ENCODE measurements at regions not wholly inside any gene's neighbourhood (a gene's known extent, or its start where the extent isn't known, plus 50 kb on each side); places are given as distances from the start of the nearest gene placed in this dataset.
"Not testable (repeated sequence)": the region's sequence is repeated elsewhere in the genome, so short reads cannot be mapped to it uniquely, and the experiment has no call there.

DNA sequence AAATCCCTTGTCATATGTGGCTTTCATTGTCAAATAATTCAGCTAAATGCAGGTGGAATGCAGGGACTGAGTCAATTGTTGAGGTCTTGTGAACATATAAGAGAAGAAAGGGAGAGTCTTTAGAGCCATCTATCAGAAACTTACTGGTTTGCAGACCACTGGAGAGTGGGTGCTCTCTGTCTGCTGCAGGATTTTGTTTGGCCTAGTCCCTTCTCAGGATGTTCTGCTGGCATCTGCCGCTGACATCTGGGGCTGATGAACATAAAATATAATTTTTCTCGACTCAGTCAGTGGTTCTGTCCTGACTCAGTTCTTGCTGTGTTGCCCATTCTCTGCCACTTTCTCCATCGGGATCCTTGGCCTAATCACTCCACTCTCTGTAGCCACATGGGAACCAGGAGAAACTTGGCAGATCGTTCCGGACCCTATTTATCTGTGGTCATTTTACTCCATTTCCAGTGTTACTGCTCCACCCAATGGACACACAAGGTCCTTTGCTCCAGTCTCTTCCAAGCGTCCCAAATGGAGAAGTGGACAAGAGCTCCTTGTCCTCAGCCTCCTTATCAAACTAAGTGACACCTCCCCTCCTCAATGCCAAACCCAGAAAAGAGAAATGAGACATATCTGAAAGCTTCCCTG, 436.2 kb downstream of the FAT4 start:
- DNase-seq = peak; percentile 50

DNA sequence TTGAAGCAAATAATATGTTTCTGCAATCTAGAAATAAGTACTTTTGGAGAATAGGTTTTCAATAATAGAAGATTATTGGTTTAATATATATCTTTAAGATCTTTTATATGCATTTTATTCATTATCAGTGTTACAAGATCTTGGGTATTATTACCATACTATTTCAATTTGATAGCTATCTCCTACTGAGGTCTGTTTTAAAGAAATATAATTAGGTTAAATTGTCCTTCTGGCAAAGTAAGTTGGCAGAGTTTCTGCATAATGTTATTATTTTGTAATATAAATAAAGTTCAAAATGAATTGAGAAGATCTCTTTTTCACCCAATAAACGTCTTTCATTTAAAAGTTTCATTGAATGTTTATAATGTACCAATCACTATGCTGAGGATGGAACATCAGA, 443.7 kb downstream of the FAT4 start:
- DNase-seq = no peak

DNA sequence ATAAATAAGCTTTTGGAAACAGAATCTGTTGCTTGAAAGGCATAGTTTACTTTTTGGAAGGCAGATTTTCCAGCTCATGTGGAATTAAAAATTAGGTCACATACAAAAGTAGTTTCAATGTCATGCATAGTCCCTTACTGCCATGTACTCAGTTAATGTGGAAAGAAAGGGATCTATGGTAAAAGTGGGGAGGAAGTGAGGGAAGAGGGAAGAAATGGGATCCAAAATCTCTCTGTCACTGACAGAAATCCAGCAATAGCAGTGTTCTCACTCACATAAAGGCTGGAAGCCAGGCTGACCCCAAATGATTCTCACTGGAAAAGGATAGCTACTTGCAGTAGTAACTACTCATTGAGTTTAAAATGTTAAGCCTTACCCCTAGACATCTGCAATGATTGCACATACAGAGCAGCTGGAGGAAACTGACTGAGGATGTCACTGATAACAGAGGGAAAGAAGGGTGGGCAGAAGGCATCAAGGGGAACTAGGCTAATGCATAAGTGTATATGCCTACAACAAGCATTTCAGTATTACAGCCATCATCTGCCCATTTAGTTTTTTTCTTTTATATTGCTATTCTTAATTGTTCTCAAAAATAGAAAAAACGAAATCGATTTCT, 445.6 kb downstream of the FAT4 start:
- peak; percentile 6 for DNase-seq

DNA sequence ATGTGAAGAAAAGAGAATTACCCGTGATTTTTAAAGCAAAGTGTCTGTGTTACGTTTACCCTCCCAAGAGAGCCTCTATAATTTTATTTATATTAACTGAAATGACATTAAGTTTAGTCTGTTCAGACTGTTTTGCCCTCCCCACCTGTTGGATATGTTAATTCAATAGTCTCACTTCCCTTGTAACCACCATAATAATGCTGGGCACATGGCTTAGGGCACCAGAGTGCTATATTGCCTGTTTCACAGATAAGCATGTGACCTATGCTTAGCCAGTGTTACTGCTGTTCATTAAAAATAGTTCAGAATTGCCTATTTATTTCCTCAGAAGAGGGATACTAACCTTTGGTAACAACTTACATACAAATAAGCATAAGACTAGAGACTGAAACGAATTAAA, 446.2 kb downstream of the FAT4 start:
- no peak for DNase-seq

DNA sequence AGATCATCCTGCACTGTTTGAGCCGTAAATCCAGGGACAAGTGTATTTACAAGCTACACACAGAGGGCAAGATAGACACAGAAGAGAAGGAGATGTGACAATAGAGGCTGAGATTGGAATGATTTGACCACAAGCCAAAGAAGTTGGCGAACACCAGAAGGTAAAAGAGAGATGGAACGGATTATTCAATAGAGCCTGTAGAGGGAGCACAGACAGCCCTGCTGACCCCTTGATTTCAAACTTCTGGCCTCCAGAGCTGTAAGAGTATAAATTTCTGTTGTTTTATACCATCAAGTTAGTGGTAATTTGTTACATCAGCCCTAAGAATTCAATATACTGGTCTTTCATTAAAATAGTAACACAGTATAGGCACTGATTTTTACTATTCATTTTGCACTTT, 447.8 kb downstream of the FAT4 start:
- DNase-seq = no peak

DNA sequence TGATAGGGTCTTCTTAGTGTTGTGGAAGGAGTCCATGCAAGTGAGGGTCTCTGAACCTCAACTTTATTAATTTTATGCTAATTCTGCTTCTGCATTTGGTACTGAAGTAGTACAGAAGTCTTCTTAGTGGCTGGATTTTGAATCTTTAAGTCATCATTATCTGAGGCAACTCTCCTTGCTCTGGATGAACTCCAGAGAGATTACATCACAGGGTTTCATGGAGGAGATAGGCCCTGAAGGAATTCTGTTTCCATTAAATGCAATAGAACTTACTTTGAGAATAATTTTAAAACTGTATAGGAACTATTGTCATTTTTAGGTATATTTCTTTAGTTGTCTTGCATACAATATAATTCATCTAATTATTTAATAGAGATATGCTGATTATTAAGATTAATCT, 451.2 kb downstream of the FAT4 start:
- DNase-seq = no peak

DNA sequence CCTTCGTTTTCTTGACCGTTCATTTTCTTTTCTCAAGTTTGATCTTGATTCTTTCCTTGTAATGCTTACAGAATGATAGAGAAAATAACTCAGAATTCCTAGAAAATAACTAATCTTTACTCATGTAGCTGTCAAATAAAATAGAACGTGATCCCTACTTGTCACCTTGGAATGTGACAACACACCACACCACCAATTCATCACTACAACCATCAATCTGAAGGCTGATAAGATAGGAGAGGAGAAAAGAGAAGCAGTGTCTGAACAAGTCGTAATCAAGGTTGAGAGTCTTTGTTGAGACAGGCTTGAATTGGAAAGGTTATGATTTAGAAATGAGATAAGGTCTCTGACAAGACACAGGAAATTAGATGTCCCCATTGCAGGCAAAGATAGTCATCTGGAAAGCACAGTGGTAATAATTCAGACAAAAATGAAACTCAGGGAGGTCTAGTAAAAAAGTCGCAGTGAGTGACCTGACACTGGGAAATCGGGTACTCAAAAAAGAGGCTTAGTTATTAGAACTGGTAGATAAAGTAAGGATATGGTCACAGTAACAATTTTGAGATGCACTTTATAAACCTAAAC, 456.2 kb downstream of the FAT4 start:
- DNase-seq = no peak

DNA sequence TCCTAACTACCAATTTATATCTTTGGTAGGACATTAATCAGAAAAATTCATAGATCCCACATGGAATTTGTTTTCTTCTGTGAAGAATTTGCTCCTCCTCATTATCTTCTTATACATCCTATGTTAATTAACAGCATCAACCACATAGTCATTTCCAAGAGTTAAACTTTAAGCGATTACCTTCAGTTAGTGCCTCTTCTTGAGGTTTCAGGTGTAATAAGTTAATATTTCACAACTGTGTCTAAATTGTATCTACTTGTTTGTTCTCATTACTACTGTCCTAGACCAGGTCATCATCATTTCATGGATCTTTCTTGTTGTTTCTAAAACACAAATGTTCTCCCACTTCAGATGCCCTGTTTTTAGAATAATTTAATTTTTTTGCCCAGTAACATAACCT, 457.9 kb downstream of the FAT4 start:
- no peak for DNase-seq

DNA sequence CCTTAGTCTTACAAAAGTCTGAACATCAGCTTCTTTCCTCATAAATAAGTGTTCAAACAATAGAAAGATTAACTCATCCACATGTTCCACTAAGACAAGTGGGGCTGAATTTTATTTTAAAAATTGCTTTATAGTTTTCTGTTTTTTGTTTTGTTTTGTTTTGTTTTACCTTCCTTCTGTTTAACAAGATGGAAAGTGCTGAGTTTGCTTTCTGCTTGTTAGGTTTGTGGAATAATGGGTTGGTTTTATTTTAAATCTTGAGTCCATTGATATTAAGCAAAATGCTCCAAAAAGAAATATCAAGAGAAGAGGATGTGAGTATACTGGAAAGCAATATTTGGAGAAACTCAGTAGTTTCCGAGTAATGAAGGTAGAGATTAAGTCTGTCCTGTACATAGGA, 458.7 kb downstream of the FAT4 start:
- no peak for DNase-seq

DNA sequence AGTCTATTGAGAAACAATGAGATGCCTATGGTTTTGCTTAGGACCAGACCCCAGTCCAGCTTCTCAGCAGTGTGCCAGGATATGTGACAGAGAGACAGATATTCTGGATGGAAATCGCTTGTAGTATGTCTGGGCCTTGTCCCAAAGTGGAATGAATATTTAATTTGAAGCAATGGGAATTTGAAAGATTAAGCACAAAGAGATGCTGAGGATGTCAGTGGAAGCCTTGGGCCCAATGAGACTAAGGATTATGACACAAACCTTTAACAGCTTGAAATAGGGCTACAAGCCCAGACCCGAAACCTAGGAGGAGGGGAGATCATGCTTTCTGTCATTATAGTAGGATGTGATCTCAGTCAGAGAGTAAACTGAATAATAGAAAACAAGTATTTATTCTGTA, 459.2 kb downstream of the FAT4 start:
- DNase-seq = peak; percentile 4

DNA sequence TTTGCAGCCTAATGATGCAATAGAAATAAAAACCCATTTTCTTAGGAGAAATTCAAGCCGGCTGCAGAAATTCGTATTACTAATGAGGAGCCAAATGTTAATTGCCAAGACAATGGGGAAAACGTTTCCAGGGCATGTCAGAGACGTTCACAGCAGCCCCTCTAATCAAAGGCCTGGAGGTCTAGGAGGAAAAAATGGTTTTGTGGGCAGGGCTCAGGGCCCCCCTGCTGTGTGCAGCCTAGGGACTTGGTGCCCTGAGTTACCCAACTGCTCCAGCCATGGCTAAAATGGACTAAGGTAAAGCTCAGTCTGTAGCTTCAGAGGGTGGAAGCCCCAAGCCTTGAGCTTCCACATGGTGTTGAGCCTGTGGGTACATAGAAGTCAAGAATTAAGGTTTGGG, 461.4 kb downstream of the FAT4 start:
- DNase-seq = no peak

DNA sequence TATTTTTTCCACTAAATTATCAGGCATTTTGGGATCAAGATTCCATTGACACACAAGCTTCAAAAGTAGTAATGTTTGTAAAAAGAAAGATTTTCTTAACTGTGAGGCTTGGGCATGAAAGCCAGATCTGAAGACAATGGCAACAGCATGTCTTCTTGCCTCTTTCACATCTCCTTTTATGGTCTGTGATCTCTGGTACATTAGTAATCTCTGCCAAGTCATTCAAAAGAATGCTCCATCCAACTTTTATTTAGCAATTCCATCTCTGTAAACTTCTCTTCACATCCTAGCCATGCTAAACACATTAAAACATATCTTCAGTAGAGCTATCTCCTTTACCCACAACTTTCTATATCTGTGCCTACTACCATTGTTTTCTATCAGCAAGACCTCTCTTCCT, 465.4 kb downstream of the FAT4 start:
- no peak for DNase-seq

DNA sequence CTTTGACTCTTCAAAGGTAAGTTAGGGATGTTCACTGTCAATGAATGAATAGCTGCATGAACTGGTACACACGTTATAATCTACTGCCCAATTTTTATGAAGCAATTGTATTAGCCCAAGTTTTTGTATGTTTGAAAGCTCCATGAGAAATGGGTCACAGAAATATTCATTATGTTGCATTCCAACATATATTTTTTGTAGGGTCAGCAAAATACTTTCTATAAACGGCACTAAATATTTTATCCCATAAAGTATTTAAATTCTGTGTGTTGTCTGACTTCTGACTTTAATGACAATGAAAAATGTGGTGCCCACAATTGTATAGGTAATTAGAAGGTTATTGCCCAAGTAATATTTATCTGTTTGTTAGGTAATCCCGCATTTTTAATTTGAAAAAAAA, 466.0 kb downstream of the FAT4 start:
- DNase-seq = no peak

DNA sequence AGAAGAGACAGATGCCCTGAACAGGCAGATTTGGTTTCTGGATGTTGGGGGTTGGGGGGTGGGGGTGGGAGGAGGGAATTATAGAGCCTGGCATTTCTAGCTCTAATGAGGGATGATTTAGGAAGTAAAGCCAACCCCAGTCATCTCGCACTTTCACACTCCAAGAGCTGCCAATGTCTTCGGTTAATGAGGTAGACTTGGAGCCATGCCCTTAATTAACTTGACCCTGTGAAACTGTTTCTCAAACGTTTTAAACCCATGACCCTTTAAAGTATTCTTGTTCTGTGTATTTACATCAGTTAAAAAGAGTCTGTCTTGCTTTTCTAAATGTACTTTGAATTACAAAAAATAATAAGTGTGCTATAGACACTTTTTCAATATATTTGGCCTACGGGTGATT, 466.9 kb downstream of the FAT4 start:
- no peak for DNase-seq

DNA sequence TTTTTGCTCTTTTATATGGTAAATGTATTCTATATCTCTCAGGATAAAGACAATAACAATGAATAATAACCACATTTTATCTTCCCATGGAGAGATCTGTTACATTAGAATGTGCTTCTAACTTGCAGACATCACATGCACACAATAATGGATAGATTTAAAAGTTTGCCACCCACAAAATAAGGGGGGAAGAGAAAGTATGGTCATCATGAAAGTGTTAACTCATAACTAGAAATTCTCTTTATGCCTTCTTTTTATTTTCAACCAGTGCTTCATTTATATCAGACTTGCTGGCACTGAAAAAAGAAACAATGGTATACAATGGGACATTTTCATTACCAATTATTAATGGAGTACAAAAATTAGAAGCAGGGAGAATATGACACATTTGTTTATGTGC, 470.0 kb downstream of the FAT4 start:
- DNase-seq = no peak

DNA sequence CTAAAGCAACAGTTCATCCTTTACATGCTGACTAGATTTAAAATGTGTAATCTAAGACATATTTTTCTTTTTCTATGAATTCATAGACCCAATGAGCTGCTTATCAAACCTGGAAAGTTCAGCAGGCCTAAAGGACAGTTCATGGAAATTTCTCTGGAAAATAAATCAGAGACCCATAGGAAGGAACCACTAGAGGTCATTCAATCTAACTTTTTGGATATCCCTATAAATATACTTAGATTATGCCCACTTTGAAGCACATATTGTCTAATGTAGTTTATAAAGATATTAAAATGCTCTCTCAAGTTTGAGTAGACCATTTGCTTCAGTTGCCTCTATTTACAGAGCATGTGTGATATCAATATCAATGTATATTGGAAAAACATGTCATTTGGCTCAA, 473.0 kb downstream of the FAT4 start:
- no peak for DNase-seq

DNA sequence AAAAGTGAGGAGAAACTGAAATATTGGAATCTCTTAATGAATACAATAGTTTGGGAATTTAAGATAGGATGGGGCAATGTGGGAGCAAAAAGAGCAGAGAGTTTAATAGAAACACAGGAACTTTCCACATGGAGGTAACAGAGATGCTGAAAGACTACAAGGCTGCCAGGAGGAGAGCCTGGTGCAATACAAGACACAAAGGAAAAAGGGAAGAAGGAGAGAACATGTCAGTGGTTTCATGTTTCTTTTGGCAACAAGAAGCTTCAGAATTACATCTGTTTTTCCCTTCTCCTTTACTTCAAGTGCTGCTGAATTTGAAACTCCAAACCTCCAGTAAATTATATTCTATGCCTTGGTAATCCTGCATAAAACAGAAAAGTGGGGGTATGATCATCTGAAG, 474.3 kb downstream of the FAT4 start:
- peak; percentile 30 for DNase-seq

DNA sequence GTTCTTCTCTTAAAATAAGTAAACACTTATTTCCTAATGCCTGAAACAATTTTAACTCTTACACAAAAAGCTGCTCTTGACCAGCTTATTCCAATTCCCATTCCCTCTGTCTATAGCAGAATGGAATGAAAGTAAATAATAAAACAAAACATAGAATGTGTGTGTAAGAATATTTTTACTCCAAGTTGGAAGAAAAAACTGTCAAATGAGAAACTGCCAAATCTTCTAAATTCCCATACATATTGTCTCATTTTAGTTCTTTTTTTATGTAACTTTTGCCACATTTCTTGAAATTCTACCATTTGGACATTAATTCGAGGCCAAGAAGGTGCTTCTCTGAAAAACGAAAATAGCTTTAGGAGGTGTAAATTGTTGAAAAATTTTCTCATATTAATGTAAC, 477.1 kb downstream of the FAT4 start:
- DNase-seq = no peak

DNA sequence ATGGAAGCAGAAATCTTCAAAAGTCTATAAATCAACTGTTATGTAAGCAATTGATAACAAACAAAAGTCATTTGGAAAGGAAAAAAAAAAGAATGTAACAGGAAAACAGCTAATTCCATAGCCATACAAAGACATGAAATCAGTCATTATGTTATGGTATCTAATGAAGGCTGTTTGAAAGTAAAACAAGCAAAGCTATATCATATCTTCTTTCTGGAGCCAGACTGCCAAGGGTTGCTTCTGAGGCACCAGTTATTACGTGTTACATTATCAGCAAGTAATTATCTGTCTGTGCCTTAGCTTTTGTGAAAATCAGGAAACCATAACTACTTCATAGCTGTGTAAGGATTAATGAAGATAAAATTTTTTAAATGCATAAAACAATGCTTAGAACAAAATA, 480.2 kb downstream of the FAT4 start:
- no peak for DNase-seq

DNA sequence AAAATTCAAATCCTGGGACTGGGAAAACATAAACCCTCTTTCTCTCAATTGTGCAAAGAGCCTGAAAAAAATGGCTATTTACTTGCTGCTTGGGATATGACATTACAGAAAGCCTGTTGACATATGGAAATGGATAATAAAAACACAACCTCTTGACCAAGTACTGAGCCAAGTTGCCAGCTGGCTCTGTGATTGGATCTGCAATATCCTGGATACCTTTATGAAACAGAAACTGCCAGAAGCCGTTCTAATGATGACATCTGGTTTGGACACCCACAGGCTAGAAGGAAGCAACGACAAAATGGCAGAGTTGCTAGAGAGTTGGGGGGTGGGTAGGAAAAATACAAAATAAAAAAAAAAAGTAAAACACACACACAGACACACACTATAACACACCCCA, 481.4 kb downstream of the FAT4 start:
- no peak for DNase-seq

DNA sequence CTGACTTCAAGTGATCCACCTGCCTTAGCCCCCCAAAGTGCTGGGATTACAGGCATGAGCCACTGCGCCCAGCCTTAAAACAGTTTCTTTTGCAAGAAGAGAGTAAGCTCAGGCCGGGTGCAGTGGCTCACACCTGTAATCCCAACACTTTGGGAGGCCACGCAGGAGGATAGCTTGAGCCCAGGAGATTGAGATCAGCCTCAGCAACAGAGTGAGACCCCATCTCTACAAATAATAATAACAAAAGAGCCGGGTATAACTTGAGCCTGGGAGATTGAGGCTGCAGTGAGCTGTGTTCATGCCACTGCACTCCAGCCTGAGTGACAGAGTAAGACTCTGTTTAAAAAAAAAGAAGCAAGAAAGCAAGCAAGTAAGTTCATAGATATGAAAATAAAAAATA, 482.9 kb downstream of the FAT4 start:
- not testable (repeated sequence) for DNase-seq

DNA sequence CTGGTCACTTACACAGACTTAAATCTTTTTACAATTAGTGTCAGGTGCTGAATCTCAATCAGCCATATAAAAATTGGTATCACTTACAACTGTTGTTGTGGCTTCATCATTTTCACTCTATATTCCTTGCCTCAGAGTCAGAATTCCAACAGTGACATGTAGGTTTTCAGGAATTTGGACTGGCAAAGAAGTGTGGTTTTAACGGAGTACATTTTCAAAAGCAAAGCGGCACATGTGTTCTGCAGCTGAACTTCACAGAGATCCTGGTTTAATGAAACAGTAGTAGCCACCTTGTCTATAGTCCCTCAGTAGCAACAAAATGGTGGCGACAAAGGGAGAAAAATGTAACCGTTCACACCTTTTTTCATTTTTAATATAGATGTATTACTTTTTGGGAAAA, 486.6 kb downstream of the FAT4 start:
- DNase-seq = no peak

DNA sequence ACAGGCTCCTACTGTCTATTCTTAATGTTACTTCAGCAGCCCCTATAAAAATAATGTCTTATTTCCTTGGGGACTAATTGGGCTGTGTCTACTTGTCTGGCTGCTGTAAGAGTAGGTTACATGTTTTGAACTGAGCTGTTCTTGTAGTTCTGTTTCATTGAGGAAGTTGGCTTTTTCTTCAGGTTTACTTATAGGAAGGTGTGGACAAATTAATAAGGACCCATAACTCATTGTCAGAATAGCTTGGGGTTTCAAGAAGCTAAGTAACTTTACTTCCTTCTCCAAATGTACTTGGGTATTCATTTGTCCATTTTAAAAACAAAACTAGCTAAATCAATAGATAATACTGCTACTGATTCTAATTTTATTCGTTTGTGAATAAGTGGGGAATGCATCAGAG, 487.2 kb downstream of the FAT4 start:
- no peak for DNase-seq

DNA sequence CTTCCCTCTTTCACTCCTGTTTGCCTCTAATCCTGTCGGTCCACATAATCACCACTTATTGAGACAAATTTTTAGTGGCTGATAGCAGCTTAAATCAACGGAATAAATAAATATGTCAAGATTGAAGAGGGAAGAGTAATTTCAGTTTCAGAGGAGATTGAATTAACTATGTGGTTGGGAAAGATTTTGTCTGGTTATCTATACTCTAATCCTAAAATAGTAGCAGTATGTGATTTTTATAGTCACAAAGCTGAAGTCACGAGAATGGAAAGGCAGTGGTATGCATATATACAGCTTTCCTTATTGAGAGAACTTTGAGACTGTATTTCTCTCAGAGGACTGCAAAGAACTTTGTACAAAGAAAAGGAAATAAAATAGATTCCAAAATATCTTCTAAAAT, 493.3 kb downstream of the FAT4 start:
- DNase-seq = no peak
